HG03039 (cell line): ENCODE measurements at regions not wholly inside any gene's neighbourhood (a gene's known extent, or its start where the extent isn't known, plus 50 kb on each side); places are given as distances from the start of the nearest gene placed in this dataset.
"Not testable (repeated sequence)": the region's sequence is repeated elsewhere in the genome, so short reads cannot be mapped to it uniquely, and the experiment has no call there.

Source experiments
- ATAC-seq: cut with Tn5 transposase; IDR thresholded peaks from one replicate; pipeline ENCODE4 v1.9.1; 2021; ENCODE audit warnings: mild to moderate bottlenecking, moderate library complexity; ENCODE audit not compliant: unreplicated experiment

GRCh38 chr2:83817511-83817910 is 641.6 kb downstream of the SUCLG1 start:
- ATAC-seq = no peak

DNA sequence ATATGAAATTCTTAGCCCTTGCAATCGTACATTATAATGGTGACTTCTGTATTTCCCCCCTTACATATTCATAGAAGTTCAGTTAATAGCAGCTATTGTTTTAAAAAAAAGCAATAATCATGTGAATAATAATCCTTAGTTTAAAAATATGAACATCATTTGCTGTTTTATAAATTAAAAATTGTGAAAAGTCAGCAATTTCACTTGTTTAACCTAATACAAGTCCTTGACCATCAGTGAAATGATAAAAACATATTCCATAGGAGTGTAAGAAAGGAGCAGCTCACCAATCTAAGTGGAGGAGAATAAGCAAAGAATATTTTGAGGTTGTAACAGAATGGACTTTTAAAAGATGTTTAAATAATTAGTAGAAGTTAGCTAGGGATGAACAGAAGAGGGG is 650.2 kb downstream of the SUCLG1 start:
- ATAC-seq = no peak

GRCh38 chr2:83802604-83803003 is 656.5 kb downstream of the SUCLG1 start:
- no peak for ATAC-seq

DNA sequence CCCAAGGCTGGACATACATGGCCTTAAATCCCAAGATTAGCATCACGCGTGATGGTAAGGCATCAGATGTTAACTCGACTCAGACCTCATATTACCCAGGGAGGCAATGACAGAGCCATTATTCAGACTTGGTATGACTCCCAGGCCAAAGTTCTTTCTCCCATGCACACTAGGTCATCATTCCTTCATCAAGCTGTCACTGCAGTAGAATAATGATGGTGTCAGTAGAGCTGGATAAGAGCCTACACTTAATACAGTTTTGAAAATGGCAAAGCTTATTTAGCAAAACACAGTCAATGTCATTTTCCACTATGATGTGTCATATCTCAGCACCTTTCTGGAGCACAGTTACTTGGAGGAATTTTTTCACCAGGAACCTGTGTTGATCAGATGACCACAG is 663.3 kb downstream of the SUCLG1 start:
- ATAC-seq = no peak

DNA sequence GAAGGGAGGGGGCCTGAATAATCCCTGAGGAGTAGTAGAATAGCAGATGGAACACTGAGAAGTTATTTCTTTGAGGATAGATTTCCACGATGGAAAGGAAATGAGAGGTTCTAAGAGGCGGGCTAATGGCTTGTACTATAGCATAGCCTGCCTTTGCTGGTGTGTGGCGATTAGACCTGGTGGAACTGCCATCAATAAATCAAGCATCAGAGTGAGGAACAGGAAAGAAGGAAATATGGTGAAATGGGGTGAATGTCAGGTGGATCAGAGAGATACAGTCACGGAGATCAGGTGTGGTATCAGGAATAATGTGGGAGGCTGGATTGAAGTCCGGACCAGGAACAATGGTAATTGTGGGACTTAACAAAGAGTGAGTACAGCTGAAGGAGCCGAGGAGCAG is 668.6 kb downstream of the SUCLG1 start:
- ATAC-seq = not testable (repeated sequence)

GRCh38 chr2:83789674-83790073 is 669.4 kb downstream of the SUCLG1 start:
- ATAC-seq = not testable (repeated sequence)

DNA sequence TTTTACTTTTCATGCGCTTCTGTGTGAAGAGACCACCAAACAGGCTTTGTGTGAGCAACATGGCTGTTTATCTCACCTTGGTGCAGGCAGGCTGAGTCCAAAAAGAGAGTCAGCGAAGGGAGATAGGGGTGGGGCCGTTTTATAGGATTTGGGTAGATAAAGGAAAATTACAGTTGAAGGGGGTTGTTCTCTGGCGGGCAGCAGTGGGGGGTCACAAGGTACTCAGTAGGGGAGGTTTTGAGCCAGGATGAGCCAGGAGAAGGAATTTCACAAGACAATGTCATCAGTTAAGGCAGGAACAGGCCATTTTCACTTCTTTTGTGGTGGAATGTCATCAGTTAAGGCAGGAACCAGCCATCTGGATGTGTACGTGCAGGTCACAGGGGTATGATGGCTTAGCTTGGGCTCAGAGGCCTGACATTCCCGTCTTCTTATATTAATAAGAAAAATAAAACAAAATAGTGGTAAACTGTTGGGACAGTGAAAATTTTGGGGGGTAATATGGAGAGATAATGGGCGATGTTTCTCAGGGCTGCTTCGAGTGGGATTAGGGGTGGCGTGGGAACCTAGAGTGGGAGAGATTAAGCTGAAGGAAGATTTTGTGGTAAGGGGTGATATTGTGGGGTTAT is 670.0 kb downstream of the SUCLG1 start:
- ATAC-seq = not testable (repeated sequence)

- no peak for ATAC-seq
Measured at GRCh38 chr2:83787189-83787588, 671.9 kb downstream of the SUCLG1 start.

- no peak for ATAC-seq
Measured at GRCh38 chr2:83786140-83786539, 672.9 kb downstream of the SUCLG1 start.

GRCh38 chr2:83784947-83785346 is 674.1 kb downstream of the SUCLG1 start:
- no peak for ATAC-seq

GRCh38 chr2:83784315-83784714 is 674.8 kb downstream of the SUCLG1 start:
- ATAC-seq = no peak

DNA sequence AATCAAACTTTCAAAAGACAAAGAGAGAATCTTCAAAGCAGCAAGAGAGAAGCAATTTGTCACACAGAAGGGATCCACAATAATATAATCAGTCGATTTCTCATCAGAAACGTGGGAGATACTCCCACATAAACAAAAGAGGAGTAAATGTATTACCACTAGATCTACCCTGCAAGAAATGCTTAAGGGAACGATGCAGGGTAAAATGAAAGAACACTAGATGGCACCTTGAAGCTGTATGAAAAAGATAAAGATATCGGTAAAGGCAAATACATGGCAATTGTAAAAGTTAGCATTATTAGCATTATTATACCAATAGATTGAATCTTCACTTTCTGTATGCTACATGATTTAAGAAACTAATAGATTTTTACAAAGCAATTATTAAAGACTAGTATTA is 677.0 kb downstream of the SUCLG1 start:
- no peak for ATAC-seq

DNA sequence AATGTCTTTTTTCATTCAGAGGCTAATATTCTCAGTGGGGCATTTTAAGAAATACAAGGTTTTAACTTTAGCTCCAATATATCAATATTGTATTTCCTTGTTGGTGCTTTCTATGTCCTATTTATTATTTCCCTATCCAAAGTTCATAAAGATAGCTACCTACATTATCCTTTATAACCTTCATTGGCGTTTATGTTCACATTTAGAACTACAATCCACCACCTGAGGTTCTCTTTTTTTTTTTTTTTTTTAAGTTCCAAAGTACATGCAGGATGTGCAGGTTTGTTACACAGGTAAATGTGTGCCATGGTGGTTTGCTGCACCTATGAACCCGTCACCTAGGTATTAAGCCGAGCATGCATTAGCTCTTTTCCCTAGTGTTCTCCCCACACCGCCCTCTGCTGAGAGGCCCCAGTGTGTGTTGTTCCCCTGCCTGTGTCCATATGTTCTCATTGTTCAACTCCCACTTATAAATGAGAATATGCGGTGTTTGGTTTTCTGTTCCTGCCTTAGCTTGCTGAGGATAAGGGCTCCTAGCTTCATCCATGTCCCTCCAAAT is 694.6 kb downstream of the SUCLG1 start:
- ATAC-seq = no peak

DNA sequence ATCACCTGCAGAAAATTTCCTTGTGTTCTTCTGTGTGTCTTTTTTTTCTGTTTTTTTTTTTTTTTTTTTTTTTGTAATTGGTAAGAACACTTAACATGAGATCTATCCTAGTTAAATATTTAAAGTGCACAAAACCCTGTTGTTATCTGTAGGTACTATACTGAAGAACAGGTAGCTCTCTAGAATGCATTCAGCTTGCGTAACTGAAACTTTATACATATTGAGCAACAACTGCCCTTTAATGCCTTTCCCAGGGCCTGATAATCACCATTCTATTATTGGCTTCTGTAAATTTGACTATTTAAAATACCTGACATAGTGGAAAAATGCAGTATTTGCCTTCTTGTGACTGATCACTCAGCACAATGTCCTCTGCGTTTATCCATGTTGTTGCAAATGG is 701.8 kb downstream of the SUCLG1 start:
- no peak for ATAC-seq

- ATAC-seq = no peak
Measured at GRCh38 chr2:83756219-83756618, 702.9 kb downstream of the SUCLG1 start.

- no peak for ATAC-seq
Measured at GRCh38 chr2:83747141-83747540, 711.9 kb downstream of the SUCLG1 start.

DNA sequence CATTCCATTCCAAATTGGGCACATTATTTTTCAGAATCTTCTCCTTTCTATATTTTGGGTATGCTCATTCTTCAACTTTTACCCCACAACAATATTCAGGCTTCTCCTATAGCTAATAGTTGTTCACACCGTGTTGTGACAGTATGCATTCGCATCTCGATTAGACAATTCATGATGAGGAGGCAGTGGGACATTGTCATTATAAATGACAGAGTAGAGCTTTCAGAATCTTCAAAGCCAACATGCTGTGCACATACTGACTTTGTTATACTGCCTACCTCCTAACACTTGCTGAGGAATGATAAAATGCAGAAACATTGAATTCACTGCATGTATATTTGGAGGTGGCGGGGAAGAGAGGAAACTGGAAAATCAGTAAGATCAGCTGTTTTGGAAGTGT is 714.2 kb downstream of the SUCLG1 start:
- no peak for ATAC-seq

DNA sequence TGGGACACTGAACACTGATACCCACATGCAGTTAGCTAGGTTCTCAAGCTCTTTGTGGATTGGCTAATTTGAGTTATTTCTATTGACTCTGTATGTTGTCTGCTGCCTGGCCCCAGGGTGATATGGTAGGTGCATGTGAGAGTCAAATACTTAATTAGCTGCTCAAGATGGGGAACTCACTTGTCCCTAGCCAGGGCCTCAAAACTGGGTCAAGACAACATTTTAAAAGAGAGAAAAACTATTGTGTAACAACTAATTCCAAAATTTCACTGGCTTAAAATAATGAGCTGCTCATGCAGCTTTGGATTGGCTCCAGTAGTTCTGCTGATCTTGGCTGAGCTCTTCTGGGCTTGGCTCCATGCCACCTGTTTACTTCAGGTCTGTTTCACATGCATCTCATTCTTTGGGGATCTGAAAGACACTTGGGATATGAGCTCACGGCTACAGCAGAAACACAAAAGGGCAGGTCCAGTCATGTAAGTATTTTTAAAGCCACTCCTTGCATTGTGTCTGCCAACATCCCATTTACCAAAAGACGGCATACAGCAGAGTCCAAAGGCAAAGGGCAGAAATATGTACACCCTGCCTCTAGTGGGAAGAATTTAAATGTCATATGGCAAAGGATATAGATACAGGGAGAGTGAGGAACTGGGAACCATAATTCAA is 716.8 kb downstream of the SUCLG1 start:
- no peak for ATAC-seq

DNA sequence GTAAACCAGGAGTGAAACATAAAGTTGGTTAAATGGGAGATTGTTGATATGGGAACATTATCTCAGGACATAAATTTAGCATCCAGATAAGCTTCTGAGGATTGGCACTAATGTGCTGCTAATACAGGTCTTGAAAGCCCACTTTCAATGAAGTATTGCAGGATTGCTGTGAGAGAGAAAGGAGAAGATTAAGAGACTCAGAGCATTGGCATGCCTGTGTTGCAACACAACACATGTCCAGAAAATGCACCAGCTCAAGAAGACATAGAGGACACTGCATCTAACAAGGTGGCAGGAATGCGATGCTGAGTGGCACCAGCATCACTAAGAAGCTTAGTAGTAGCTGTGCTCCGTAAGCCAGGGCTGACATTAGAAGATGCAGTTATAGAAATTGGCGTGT is 728.9 kb downstream of the SUCLG1 start:
- no peak for ATAC-seq

DNA sequence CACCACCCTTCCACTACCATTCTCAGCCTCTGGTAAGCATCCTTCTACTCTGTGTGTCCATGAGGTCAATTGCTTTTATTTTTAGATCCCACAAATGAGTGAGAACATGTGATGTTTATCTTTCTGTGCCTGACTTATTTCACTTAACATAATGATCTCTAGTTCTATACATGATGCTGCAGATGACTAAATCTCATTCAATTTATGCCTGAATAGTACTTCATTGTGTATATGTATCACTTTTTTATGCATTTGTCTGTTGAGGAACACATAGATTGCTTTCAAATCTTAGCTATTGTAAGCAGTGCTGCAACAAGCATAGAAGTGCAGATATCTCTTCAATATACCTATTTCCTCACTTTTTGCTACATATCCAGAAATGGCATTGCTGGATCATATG is 733.3 kb downstream of the SUCLG1 start:
- ATAC-seq = no peak

GRCh38 chr2:83705146-83705545 is 753.9 kb downstream of the SUCLG1 start:
- no peak for ATAC-seq

DNA sequence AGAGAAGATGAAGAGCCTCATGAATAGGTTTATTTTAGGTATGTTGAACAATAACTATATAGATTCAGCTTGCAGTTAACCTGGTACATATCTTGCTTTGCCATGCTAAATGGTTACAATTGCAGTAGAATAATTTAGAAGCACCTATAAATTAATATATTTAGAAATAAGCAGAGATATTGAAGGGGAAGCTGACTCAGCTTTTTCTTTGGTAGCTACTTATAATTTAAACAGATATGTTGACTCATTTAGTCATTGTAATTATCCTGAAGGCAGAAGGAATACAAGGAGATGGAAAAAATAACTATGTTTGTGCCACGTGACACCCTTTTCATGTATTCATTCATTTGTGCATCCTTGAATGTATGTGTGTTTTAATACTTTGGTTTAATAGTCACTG is 755.5 kb downstream of the SUCLG1 start:
- ATAC-seq = no peak

DNA sequence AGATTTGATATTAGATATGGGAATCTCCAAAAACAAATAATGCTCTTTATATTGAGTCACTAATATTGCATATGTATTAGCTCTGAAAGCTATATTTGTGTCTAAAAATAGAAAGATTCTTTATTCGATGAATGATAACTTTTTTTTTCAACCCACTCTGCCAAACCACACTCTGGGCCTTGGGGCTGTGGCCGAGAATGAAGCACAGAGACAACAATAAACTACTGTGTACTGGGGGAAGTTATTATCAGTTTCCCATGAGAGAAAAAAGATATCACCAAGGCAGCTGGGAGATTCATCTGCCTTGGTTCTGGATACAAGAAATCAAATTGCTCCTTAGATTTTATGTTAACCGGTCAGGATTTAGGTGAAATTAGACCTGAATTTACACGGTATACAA is 762.2 kb downstream of the SUCLG1 start:
- no peak for ATAC-seq
